Lower lobe of right lung (tissue), 2 donors: ENCODE measurements at regions not wholly inside any gene's neighbourhood (a gene's known extent, or its start where the extent isn't known, plus 50 kb on each side); places are given as distances from the start of the nearest gene placed in this dataset.
A peak's percentile ranks its signal among the peaks of the same experiment; 100 is the strongest.

Experiments
- ATAC-seq, 2 donors: fragments of 200-7000 bp; cut with Tn5 transposase; one replicate each; pipeline ENCODE4 v1.9.1; 2020 to 2022; ENCODE audit warnings: mild to moderate bottlenecking in 2 of 2, moderate library complexity in 2 of 2
- DNase-seq: peaks from one replicate; pipeline ENCODE4 v3.0.0-alpha.2; 2020
- H3K27ac ChIP-seq: fragments of 200-600 bp; one replicate; pipeline ENCODE4 v1.8.0; 2022
- H3K27me3 ChIP-seq: fragments of 200-600 bp; one replicate; pipeline ENCODE4 v1.8.0; 2022; ENCODE audit warnings: low read depth
- H3K36me3 ChIP-seq: fragments of 200-600 bp; one replicate; pipeline ENCODE4 v1.8.0; 2022; ENCODE audit warnings: mild to moderate bottlenecking
- H3K4me1 ChIP-seq: fragments of 200-600 bp; one replicate; pipeline ENCODE4 v1.8.0; 2022
- H3K4me3 ChIP-seq: fragments of 200-600 bp; one replicate; pipeline ENCODE4 v1.8.0; 2022; ENCODE audit warnings: mild to moderate bottlenecking
- H3K9me3 ChIP-seq: fragments of 200-600 bp; one replicate; pipeline ENCODE4 v1.8.0; 2022
- intact Hi-C: fragments of 100-400 bp; cut with DNase I; formaldehyde crosslinking; loops from one replicate; pipeline ENCODE4 v1.11.0; 2022
- TF ChIP-seq, protein P1 (sequence below): fragments of 200-600 bp; IDR thresholded peaks from one replicate; pipeline ENCODE4 v1.8.0; 2022; ENCODE audit warnings: antibody characterized with exemption, mild to moderate bottlenecking
- donor health status: DM: no; HTN: yes; CAD: no; lungs with severe emphysema.

DNA sequence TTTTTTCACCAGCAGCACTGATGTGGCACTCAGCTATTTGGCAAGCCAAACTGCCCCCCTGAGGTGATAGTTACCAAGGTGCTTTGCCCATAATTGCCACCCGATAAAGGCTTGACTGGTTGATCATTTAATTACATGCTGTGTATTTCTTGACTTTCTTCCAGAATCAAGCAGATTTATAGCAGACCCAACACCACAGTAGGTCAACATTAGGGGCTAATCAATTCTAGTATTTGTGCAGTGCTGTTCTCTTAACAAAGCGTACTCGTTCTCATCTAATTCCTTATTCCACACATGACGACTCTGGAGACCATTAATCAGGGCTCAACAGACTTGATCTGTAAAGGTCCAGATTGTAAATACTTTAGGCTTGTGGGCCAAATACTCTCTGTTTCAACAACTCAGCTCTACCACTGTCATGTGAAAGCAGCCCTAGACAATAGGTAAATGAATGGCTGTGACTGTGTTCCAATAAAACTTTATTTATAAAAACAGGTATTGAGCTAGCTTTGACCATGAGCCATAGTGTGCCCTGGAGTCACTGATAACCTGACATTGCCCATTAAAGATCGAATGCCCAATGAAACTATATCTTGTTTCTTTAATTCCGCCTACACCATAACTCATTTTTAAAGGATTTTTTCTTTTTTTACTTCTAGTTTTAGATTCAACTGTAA is 119.1 kb upstream of the TMC3 start:
- TF ChIP-seq, protein P1, sequence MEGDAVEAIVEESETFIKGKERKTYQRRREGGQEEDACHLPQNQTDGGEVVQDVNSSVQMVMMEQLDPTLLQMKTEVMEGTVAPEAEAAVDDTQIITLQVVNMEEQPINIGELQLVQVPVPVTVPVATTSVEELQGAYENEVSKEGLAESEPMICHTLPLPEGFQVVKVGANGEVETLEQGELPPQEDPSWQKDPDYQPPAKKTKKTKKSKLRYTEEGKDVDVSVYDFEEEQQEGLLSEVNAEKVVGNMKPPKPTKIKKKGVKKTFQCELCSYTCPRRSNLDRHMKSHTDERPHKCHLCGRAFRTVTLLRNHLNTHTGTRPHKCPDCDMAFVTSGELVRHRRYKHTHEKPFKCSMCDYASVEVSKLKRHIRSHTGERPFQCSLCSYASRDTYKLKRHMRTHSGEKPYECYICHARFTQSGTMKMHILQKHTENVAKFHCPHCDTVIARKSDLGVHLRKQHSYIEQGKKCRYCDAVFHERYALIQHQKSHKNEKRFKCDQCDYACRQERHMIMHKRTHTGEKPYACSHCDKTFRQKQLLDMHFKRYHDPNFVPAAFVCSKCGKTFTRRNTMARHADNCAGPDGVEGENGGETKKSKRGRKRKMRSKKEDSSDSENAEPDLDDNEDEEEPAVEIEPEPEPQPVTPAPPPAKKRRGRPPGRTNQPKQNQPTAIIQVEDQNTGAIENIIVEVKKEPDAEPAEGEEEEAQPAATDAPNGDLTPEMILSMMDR: no peak
- Histone ChIP-seq H3K27ac (no peak overlapping the region), H3K4me1 (no peaks in the 10 kb centered on the region), H3K27me3 (peaks cover 13% of the 10 kb centered on the region), H3K36me3 (no peaks in the 10 kb centered on the region), H3K9me3 (no peaks in the 10 kb centered on the region), H3K4me3 (no peak overlapping the region)
- intact Hi-C loops: no loop called here
- no peak for ATAC-seq
- no peak for DNase-seq

DNA sequence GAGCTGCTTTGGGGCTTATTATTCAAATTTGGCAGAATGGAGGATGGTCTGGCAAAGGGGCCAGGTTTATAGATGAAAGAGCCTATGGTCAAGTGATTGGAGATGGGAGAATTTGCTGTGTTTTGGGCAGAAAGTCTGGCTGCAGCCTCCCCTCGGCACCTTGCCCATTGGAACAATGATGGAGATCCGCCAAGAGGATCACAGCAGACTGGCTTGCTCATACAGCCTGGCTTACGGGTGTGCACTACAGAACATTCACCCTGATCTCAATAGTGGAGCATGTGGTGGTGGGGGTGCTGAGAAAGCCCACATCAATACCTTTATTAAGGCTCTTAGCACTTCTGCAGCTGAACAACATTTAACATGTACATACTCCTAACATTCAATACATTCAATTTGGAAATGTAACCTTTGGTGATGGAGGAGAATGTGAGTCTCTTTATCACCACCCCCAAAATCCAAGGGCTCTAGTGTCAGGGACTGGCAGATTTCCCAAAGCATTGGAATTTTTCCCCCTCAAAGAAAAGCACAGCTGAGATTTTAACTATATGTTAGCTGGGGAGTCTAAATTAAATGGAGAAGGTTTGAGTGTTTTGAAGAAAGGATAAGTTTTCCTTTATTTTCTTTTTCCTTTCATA is 118.4 kb upstream of the TMC3 start:
- TF ChIP-seq, protein P1: no peak
- intact Hi-C loops: no loop called here
- H3K4me1 ChIP-seq: no peaks in the 10 kb centered on the region
- DNase-seq (no peak), ATAC-seq (no peak)
- H3K9me3 ChIP-seq: no peaks in the 10 kb centered on the region
- no peak overlapping the region for H3K27ac ChIP-seq
- H3K4me3 ChIP-seq: no peak overlapping the region
- H3K27me3 ChIP-seq: peaks cover 13% of the 10 kb centered on the region
- H3K36me3 ChIP-seq: no peaks in the 10 kb centered on the region

DNA sequence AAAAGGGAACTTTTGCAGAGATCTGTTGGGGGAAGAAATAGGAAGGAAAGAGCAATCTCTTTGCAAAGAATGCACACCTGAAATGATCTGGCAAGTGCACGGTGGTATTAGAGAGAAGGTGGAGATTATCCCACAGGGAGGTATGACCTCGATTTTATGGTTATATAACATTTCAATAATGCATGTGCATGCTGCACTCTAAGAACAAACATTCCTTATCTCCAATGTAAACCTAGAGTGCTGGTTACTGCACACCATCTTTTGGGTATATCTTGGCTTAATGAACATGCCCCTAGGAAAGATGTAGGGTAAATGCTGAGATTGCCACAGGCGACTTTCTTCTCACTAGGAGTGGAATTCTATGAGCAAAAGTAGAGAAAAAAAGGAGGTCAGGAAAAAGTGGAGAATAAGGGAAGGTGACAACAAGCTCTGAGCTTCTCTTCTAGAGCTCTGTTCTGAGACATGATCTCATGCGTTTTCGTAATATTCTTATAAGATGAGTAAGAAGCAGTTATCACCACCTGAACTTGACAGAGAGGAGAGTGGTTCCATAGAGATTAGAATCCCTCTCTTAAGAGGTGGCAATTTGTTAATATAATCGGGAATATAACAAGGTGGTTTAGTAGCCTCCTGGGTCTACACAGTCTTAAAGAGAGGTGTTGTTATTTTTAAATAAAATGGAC is 117.5 kb upstream of the TMC3 start:
- no peak for DNase-seq
- H3K4me3 ChIP-seq: no peak overlapping the region
- H3K9me3 ChIP-seq: no peaks in the 10 kb centered on the region
- intact Hi-C loops: no loop called here
- no peaks in the 10 kb centered on the region for H3K4me1 ChIP-seq
- no peak for ATAC-seq
- no peaks in the 10 kb centered on the region for H3K36me3 ChIP-seq
- peaks cover 13% of the 10 kb centered on the region for H3K27me3 ChIP-seq
- no peak overlapping the region for H3K27ac ChIP-seq
- TF ChIP-seq, protein P1: no peak

DNA sequence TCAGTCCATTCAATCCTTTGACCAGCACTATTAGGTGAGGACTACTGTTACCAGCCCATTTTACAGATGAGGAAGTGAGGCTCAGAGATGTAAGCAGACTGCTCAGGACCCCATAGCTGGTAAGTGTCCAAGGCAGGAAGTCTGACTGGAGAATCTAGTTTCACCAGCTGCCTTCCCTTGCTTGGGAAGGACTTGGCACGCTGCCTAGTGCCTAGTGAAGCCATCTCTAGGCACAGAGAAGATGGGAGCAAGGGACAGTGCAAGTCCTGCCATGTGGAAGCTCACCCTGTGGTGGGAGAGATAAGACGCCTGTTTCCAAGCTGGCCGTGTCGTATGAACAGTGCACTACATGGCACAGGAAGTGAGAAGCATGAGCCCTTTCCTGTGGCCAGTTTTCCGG is 111.8 kb upstream of the TMC3 start:
- H3K4me1 ChIP-seq: no peaks in the 10 kb centered on the region
- H3K27ac ChIP-seq: no peak overlapping the region
- DNase-seq: no peak
- no peaks in the 10 kb centered on the region for H3K9me3 ChIP-seq
- no peak overlapping the region for H3K4me3 ChIP-seq
- ATAC-seq: peak in 1 of 2 donors; percentile 9
- intact Hi-C loops: no loop called here
- TF ChIP-seq, protein P1: no peak
- H3K27me3 ChIP-seq: peaks cover 1% of the 10 kb centered on the region
- no peaks in the 10 kb centered on the region for H3K36me3 ChIP-seq

DNA sequence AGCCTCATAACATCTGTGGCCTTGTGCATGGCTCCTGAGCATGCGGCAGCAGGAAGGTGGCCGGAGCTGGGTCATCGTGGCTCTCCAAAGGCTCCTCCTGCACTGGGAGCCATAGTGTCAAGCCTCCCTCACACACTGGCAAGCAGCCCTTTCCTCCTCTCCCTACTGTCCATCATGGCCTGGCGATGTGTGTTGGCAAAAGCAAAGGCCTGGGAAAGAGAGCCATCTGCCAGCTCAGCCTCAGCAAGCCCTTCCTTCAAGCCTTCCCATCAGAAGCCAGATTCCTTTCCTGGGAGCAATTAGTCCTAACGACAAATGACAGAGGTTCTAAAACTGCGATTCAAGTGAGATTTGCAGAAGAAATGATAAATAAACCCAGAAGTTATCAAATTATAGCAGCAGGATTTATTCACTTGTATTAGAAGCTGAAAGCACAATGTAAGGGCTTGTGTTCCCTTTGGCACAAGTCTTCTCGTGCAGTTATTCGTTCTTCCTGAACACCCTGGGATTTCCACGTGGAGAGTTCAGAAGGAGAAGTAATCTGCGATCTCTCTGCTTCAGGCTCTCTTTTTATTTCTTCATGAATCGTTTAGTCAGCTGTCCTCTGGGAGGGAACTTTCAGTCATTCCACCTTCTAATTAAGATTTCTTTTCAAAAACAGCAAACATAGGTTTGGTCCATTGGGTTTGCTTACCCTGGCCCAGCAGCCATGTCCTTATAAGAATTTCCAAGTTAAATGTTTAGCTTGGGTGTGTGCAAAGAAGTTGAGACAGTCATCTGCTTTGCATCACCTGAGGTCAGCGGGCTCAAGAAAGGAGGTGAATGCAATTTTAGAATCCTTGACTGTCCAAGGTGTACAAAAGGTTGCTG is 110.3 kb upstream of the TMC3 start:
- H3K27ac ChIP-seq: no peak overlapping the region
- TF ChIP-seq, protein P1: no peak
- intact Hi-C loops: no loop called here
- no peaks in the 10 kb centered on the region for H3K9me3 ChIP-seq
- ATAC-seq: no peak
- no peaks in the 10 kb centered on the region for H3K27me3 ChIP-seq
- no peaks in the 10 kb centered on the region for H3K36me3 ChIP-seq
- no peak for DNase-seq
- H3K4me3 ChIP-seq: no peak overlapping the region
- no peaks in the 10 kb centered on the region for H3K4me1 ChIP-seq
